HG03280 (cell line): ENCODE measurements at regions not wholly inside any gene's neighbourhood (a gene's known extent, or its start where the extent isn't known, plus 50 kb on each side); places are given as distances from the start of the nearest gene placed in this dataset.
"Not testable (repeated sequence)": the region's sequence is repeated elsewhere in the genome, so short reads cannot be mapped to it uniquely, and the experiment has no call there.

Experiments
- ATAC-seq: cut with Tn5 transposase; IDR thresholded peaks from one replicate; pipeline ENCODE4 v1.9.1; 2021; ENCODE audit warnings: mild to moderate bottlenecking, moderate library complexity; ENCODE audit not compliant: unreplicated experiment

DNA sequence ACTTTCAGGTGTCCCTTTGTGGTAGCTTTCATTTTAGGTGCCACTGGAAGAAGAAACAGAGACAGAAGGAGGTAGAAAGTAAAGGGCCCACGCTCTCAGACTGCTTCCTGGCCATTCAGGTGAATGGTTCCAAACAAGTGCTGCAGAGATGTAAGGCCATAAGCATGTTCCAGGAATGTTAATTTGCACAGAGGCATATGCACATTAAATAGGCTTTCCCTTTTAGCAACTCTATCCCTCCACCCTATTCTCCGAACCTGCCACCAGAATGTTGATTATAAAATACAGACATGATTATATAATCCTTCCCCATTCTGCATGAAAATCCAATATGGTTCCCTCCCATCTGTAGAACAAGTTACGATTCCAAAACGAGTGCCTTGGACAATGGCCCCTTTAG is 297.2 kb downstream of the C6orf118 start:
- no peak for ATAC-seq

DNA sequence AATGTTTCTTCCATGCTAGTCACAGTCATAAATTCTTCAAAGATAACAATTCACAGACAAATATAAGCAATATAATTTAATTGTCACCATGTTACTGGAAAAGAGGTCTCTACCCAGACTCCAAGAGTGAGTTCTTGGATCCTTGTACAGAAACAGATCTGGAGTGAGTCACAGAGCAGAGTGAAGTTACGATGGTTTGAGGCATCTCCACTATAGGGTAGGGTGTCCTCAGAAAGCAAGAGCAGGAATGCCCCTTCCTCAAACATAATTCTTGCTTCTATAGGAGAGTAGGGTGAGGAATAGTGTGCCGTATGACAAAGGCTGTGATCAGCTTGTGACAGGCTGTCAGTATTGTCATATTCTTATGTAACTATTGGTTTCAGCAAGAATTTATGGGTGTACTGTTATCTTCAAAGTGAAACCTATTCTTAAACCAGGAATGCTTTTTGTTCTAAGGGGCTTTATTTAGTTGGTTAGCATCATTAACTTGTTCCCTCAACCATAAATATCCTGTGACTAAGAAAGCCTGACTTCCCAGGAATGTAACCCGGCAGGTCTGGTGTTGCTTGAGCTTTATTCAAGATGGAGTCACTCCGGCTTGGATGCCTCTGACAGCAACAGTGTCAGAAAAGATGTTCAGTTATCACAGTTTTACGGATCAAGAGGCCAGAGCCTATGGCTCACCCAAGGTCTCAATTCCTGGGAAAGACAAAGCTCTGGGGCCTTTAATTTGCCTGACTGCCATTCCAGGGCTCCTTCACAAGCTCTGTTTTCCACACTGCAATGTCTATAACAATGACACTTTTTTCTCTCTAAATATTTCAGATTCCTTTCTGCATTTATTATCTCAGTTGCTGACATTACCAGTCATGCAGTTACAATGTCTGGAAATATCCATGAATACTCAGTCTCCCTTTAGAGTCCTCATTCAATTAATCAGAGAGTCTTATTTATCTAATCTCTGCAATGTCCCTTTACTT is 298.6 kb downstream of the C6orf118 start:
- no peak for ATAC-seq

- no peak for ATAC-seq
Measured at GRCh38 chr6:165008971-165009370, 300.4 kb downstream of the C6orf118 start.

- no peak for ATAC-seq
Measured at GRCh38 chr6:165002866-165003265, 306.5 kb downstream of the C6orf118 start.

- ATAC-seq: no peak
Measured at GRCh38 chr6:165002358-165002757, 307.0 kb downstream of the C6orf118 start.

- no peak for ATAC-seq
Measured at GRCh38 chr6:165001502-165002157, 307.8 kb downstream of the C6orf118 start.

GRCh38 chr6:164998297-164998696 is 311.1 kb downstream of the C6orf118 start:
- ATAC-seq: no peak

GRCh38 chr6:164996838-164997237 is 312.6 kb downstream of the C6orf118 start:
- no peak for ATAC-seq

- ATAC-seq: no peak
Measured at GRCh38 chr6:164991573-164991972, 317.8 kb downstream of the C6orf118 start.

DNA sequence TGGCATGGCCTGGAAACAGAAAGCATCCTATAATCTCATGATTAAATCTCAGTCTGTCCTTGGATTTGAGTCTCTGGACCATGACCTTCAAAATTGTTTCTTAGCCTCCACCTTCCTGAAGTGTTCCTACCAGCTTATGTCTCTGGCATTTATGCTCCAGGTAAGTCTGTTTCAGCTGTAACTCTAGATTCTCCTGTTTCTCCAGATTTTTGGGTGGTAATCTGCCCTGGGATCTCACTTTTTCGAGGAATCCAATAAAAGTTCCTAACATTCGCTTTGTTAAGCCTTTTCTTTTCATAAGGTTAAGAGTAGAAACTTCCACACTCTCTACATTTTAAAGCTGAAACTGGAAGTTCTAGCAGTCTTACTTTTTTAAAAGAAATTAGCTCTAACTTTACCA is 318.5 kb downstream of the C6orf118 start:
- no peak for ATAC-seq

- no peak for ATAC-seq
Measured at GRCh38 chr6:164982389-164982788, 327.0 kb downstream of the C6orf118 start.

- no peak for ATAC-seq
Measured at GRCh38 chr6:164967102-164967501, 342.3 kb downstream of the C6orf118 start.

- ATAC-seq: no peak
Measured at GRCh38 chr6:164962805-164963204, 346.6 kb downstream of the C6orf118 start.

GRCh38 chr6:164947164-164947563 is 362.2 kb downstream of the C6orf118 start:
- ATAC-seq: no peak

DNA sequence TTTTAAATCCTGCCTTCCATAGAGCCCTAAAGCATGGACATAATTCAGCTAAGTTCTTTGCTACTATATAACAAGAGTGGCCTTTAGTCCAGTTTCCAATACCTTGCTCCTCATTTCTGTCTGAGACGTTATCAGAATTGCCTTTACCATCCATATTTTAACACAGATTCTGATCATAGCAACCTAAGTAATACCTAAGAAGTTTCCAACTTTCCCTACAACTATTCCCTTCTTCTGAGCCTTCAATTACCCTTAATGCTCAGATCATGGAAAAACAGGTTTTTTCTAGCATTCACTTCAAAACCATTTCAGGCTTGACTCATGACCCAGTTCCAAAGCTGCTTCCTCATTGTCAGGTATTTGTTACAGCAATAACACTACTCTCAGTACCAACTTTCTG is 367.1 kb downstream of the C6orf118 start:
- ATAC-seq: no peak

GRCh38 chr6:164933238-164933794 is 376.1 kb downstream of the C6orf118 start:
- not testable (repeated sequence) for ATAC-seq

- ATAC-seq: no peak
Measured at GRCh38 chr6:164929408-164929977, 379.9 kb downstream of the C6orf118 start.

GRCh38 chr6:164928728-164929407 is 380.5 kb downstream of the C6orf118 start:
- ATAC-seq: no peak

DNA sequence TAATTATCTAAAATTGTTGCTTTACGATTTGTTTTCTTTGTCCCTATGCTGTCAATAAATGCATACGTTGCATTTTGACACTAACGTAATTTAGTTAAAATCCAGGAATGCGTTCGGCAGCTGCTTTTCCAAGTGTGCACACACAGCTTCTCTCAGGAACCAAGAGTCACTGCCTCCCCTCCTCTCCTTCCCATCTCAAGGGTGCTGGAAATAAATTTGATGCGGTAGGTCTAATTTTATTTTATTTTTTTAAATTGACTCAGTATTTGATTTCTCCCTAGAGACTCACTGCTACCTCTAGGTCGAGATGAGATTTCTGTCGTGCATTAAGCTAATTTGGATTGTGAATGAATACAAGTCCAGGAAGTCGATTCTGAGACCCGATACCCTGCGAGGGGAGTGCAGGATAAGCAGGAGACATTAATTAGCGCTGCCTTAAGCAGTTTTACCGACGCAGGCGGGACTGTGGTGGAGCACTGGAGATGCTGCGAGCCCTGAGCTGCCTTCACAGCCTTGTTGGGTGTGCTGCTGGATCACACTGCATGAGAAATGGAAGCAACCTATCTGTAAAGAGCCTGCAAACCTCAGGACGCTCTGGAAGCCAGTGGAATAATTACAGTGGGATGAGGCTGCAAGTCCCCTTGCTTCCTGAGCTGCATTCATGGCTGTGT is 381.2 kb downstream of the C6orf118 start:
- ATAC-seq: no peak
